LNCAP (cell line): ENCODE measurements at regions not wholly inside any gene's neighbourhood (a gene's known extent, or its start where the extent isn't known, plus 50 kb on each side); places are given as distances from the start of the nearest gene placed in this dataset.

Source experiments
- CTCF ChIP-seq: fragments of 450-650 bp; IDR thresholded peaks from 2 replicates; pipeline ENCODE4 v1.5.1; 2017; ENCODE audit warnings: mild to moderate bottlenecking

- no peak for TF ChIP-seq CTCF
These were observed 141.7 kb downstream of the MRM1 start for GRCh38 chr17:36743130-36743529.

GRCh38 chr17:36746381-36747053 is 145.1 kb downstream of the MRM1 start:
- TF ChIP-seq CTCF: no peak

GRCh38 chr17:36747861-36748260 is 146.5 kb downstream of the MRM1 start:
- TF ChIP-seq CTCF: no peak

- TF ChIP-seq CTCF: no peak
These were observed 146.9 kb downstream of the MRM1 start for GRCh38 chr17:36748272-36748671.

GRCh38 chr17:36749493-36749892 is 148.1 kb downstream of the MRM1 start:
- no peak for TF ChIP-seq CTCF

GRCh38 chr17:36750316-36750885 is 149.0 kb downstream of the MRM1 start:
- TF ChIP-seq CTCF: no peak

GRCh38 chr17:36752096-36752888 is 150.9 kb downstream of the MRM1 start:
- no peak for TF ChIP-seq CTCF
